Spleen (tissue), 11 donors: ENCODE measurements at regions not wholly inside any gene's neighbourhood (a gene's known extent, or its start where the extent isn't known, plus 50 kb on each side); places are given as distances from the start of the nearest gene placed in this dataset.

Experiments
- DNase-seq: peaks from one replicate; pipeline ENCODE4 v3.0.0-alpha.2; 2020
- H3K27ac ChIP-seq, 8 donors: fragments of 200-600 bp; sonication (generic) in 7 of 8; 1 replicate in 4 of 8; 2 replicates in 4 of 8; pipeline versions ENCODE4 v1.5.0 to v1.8.0; 2016 to 2021; ENCODE audit warnings: inconsistent platforms in 4 of 8, mild to moderate bottlenecking in 4 of 8, moderate library complexity in 1 of 8
- H3K27me3 ChIP-seq, 7 donors: fragments of 200-600 bp; sonication (generic) in 6 of 7; replicated peaks in 1 of 7; 1 replicate in 4 of 7; 2 replicates in 3 of 7; pipeline versions ENCODE4 v1.5.0 to v1.8.0; 2016 to 2021; ENCODE audit warnings: inconsistent platforms in 3 of 7, mild to moderate bottlenecking in 1 of 7
- H3K36me3 ChIP-seq, 6 donors: fragments of 200-600 bp; sonication (generic) in 5 of 6; 1 replicate in 4 of 6; 2 replicates in 2 of 6; pipeline versions ENCODE4 v1.5.0 to v1.8.0; 2016 to 2021; ENCODE audit warnings: inconsistent platforms in 2 of 6
- H3K4me1 ChIP-seq, 6 donors: fragments of 200-600 bp; sonication (generic) in 5 of 6; 1 replicate in 3 of 6; 2 replicates in 3 of 6; pipeline versions ENCODE4 v1.5.0 to v1.8.0; 2016 to 2021; ENCODE audit warnings: inconsistent platforms in 3 of 6
- H3K4me3 ChIP-seq, 8 donors: fragments of 200-600 bp; sonication (generic) in 7 of 8; 1 replicate in 4 of 8; 2 replicates in 4 of 8; pipeline versions ENCODE4 v1.5.0 to v1.8.0; 2016 to 2021; ENCODE audit warnings: inconsistent platforms in 4 of 8, mild to moderate bottlenecking in 4 of 8, moderate library complexity in 2 of 8
- H3K9me3 ChIP-seq, 8 donors: fragments of 200-600 bp; sonication (generic) in 7 of 8; 1 replicate in 4 of 8; 2 replicates in 4 of 8; pipeline versions ENCODE4 v1.5.0 to v1.8.0; 2016 to 2021; ENCODE audit warnings: inconsistent platforms in 4 of 8
- POLR2A ChIP-seq, 3 donors: fragments of 450-650 bp; IDR thresholded peaks; one replicate each; pipeline ENCODE4 v1.5.1; 2017; ENCODE audit warnings: antibody characterized with exemption in 3 of 3, mild to moderate bottlenecking in 1 of 3
- POLR2AphosphoS5 ChIP-seq, 3 donors: sonication (generic); formaldehyde crosslinking; IDR thresholded peaks; one replicate each; pipeline ENCODE4 v1.5.1; 2017; ENCODE audit warnings: antibody characterized with exemption in 3 of 3
- WGBS, 5 donors: extraction: QIAGEN DNeasy Blood & Tissue Kit in 3 of 5; methylation state at CpG; one replicate each; pipeline versions ENCODE4 v1.1.5 to v1.1.7; 2013 to 2018; 5-methylcytosine and 5-hydroxymethylcytosine counted together
- intact Hi-C: fragments of 100-400 bp; cut with DNase I; formaldehyde crosslinking; loops from one replicate; pipeline ENCODE4 v1.15.0; 2023; ENCODE audit warnings: low total_unique reads
- TF ChIP-seq, protein P1 (sequence below), 11 experiments: fragments of 200-600 bp in 7 of 11; fragments of 450-650 bp in 4 of 11; sonication (generic) in 4 of 11; IDR thresholded peaks in 8 of 11; conservative IDR thresholded peaks in 3 of 11; 1 replicate in 7 of 11; 2 replicates in 4 of 11; pipeline versions ENCODE4 v1.4.0 to v1.8.0; 2016 to 2021; ENCODE audit warnings: antibody characterized with exemption in 11 of 11, inconsistent platforms in 4 of 11, mild to moderate bottlenecking in 1 of 11
- donor health status: healthy with polysubstance abuse.
- donor health status: DM: no; HTN: no; CAD: no; lungs with moderate emphysema.
- donor health status: DM: no; HTN: no; CAD: no.
- donor health status: Bipolar disorder and iron deficiency.
- donor health status: healthy.
- donor health status: DM: no; HTN: no; CAD: no.
- donor health status: DM: yes; HTN: yes; CAD: no.

DNA sequence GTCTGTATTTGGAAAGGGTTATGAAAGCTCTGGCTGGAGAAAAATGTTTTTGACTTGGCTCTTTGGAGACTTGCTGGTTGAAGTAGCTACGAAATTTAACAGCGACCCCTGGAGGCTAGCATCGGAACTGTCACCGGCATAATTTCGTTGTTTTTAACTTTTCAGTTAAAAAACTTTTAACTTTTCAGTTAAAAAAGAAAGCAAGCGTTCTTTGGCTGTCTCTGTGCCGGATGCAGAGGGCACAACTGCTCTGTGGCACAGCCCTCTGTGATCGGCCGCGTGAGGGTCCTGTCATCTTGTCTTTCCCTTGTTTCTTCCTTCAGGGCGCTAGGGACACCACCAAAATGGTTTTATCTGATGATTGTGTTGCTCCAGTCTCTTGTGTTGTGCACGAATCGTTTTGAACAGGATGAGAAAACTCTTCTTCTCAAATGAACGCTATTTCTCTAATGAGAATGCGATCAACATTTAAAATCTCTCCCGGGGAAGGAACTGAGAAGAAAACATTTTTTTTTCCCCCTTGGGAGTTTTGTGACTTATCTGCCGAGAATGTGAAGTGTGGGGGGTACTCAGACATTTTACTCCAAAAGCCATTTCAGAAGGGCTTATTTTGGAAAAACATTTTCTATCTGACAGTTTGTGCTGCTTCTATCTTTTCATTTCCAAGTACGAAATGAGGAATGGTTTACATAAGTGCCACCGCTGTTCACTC is 57.1 kb downstream of the ADCYAP1 start:
- TF ChIP-seq, protein P1, sequence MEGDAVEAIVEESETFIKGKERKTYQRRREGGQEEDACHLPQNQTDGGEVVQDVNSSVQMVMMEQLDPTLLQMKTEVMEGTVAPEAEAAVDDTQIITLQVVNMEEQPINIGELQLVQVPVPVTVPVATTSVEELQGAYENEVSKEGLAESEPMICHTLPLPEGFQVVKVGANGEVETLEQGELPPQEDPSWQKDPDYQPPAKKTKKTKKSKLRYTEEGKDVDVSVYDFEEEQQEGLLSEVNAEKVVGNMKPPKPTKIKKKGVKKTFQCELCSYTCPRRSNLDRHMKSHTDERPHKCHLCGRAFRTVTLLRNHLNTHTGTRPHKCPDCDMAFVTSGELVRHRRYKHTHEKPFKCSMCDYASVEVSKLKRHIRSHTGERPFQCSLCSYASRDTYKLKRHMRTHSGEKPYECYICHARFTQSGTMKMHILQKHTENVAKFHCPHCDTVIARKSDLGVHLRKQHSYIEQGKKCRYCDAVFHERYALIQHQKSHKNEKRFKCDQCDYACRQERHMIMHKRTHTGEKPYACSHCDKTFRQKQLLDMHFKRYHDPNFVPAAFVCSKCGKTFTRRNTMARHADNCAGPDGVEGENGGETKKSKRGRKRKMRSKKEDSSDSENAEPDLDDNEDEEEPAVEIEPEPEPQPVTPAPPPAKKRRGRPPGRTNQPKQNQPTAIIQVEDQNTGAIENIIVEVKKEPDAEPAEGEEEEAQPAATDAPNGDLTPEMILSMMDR (IDR thresholded peaks at IDR 0.05 in 8 of 11, conservative IDR thresholded peaks at IDR 0.05 in 3 of 11) = peak in 10 of 11 experiments; percentile 47 to 92 (median 70)
- TF ChIP-seq POLR2A (IDR thresholded peaks at IDR 0.05) = no peak
- 12 to 15% (median 13%) methylated on average over 19 of the region's 19 CpGs for WGBS, 5 donors
- Histone ChIP-seq H3K27me3 (peaks cover 0 to 15% (median 0%) of the 10 kb centered on the region in 7 donors), H3K4me1 (peaks cover 0 to 10% (median 0%) of the 10 kb centered on the region in 6 donors), H3K4me3 (peak overlapping the region in 3 of 8 donors; percentile 3 to 48 (median 31)), H3K36me3 (no peaks in the 10 kb centered on the region), H3K9me3 (no peaks in the 10 kb centered on the region), H3K27ac (peak overlapping the region in 3 of 8 donors; percentile 27 to 42 (median 30))
- no peak for DNase-seq
- intact Hi-C loops = loop anchor here (5.0 kb wide), 1 partner anchor 94 kb away; no protein-coding TSS in a partner anchor

DNA sequence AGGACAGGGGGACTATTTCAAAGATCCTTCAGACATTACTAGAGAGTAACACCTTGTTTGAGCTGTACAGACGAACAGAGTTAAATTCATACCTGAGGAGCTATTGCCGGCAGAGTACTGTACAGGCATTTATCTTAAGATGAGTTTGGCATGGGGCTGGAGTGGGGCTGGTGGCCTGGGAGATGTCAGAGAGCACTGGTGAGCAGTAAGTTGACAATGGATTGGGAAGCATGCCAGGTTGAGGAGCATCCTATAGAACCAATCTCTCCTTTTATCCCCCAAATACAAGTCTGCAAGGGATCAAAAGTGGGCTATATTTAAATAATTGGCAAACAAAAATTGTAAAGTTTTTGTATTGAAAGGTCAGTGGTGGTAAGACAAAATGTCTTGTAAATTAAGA is 58.6 kb downstream of the ADCYAP1 start:
- no peaks in the 10 kb centered on the region for H3K36me3 ChIP-seq
- H3K9me3 ChIP-seq = no peaks in the 10 kb centered on the region
- intact Hi-C loops = loop anchor here (5.0 kb wide), 1 partner anchor 96 kb away; no protein-coding TSS in a partner anchor
- TF ChIP-seq POLR2A (IDR thresholded peaks at IDR 0.05) (no peak), POLR2AphosphoS5 (IDR thresholded peaks at IDR 0.05) (no peak)
- TF ChIP-seq, protein P1 (IDR thresholded peaks at IDR 0.05 in 8 of 11, conservative IDR thresholded peaks at IDR 0.05 in 3 of 11) = no peak
- DNase-seq = no peak
- peaks cover 0 to 15% (median 0%) of the 10 kb centered on the region in 7 donors for H3K27me3 ChIP-seq
- WGBS, 5 donors = 78 to 93% (median 88%) methylated on average over 2 of the region's 2 CpGs
- peaks cover 0 to 10% (median 0%) of the 10 kb centered on the region in 6 donors for H3K4me1 ChIP-seq
- no peak overlapping the region for H3K4me3 ChIP-seq
- H3K27ac ChIP-seq = no peak overlapping the region

DNA sequence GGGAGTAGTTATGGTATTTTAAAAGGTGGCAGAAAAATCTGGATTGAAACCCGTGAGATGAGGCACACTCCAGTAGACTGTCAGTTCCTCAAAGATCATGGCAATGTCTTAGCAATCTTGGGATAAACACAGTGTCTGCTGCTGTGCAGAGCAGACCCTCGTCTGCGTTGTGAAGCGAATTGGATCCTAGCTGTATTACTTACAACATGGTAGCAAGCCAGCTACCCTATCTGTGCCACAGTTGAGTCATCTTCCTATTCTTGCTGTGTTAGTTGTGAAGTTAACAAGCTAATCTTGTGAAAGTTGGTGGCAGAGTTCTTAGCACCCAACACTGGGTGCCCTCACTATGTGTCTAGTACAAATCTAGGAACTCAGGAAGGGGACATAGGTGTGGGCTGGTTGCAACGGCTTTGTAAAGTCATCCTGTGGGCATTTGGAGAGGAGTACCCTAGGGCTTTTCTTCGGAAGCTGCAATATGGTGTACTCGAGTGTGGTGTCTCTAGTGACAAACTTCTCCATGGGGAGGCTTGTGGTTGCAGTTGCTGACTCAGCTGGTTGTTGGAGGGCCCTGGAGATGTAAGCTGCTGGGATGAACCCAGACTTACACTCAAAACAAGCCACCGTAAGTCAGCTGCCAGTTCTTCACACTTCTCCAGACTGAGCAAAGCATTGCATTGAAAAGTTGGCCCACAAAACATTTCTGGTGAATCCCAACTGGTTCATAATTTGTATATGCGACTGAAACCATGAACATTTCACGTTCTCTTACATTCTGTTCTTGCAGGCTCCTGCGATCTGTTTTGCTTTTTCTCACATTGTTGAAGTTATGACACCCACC is 61.5 kb downstream of the ADCYAP1 start:
- Histone ChIP-seq H3K27me3 (peaks cover 0 to 7% (median 0%) of the 10 kb centered on the region in 7 donors), H3K27ac (no peak overlapping the region), H3K9me3 (peaks cover 0 to 5% (median 0%) of the 10 kb centered on the region in 8 donors), H3K4me1 (peaks cover 0 to 9% (median 0%) of the 10 kb centered on the region in 6 donors), H3K36me3 (no peaks in the 10 kb centered on the region), H3K4me3 (no peak overlapping the region)
- WGBS, 5 donors = 67 to 85% (median 77%) methylated on average over 11 of the region's 11 CpGs
- DNase-seq = no peak
- intact Hi-C loops = no loop called here
- TF ChIP-seq, protein P1 (IDR thresholded peaks at IDR 0.05 in 8 of 11, conservative IDR thresholded peaks at IDR 0.05 in 3 of 11) = no peak
- no peak for TF ChIP-seq POLR2A (IDR thresholded peaks at IDR 0.05)
- no peak for TF ChIP-seq POLR2AphosphoS5 (IDR thresholded peaks at IDR 0.05)
